ENCODE measurements at regions not wholly inside any gene's neighbourhood (a gene's known extent, or its start where the extent isn't known, plus 50 kb on each side); places are given as distances from the start of the nearest gene placed in this dataset.

DNA sequence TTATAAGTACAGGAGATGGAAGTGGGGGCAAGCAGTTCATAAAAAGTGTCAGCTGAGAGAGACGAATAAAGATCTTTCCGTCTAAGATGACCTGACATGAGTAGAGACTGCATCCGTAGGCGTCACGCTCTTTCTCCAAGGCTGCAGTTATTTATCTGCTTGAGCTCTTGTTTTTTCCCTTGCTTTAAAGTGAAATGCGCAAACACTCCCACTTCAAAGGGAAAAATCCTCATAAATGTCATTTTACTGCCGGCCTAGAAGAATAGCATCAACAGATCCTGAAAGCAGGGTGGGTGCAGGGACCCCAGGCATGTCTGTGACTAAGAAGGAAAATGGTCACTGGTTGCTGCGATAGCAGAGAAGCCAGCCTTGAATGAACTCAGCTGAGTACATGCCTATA, 647.4 kb downstream of the MED13L start:
- no peak for DNase-seq

DNA sequence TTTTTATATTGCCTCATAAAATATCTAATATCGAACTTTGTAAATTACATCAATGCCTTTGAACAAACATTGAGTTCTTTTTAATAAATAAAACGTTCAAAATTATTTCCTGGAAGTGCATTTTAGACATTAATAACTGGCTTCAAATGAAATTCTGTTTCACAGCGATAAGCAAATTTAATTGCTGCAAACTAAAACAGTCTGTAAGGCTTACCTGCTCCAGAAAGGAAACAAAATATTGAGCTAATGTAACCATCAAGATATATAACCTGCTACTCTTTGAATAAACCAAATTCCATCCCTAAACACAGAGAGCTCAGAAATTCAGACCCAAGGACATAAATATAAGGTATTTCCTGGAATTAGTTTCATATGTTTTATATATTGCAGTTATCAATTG, 651.3 kb downstream of the MED13L start:
- no peak for DNase-seq

DNA sequence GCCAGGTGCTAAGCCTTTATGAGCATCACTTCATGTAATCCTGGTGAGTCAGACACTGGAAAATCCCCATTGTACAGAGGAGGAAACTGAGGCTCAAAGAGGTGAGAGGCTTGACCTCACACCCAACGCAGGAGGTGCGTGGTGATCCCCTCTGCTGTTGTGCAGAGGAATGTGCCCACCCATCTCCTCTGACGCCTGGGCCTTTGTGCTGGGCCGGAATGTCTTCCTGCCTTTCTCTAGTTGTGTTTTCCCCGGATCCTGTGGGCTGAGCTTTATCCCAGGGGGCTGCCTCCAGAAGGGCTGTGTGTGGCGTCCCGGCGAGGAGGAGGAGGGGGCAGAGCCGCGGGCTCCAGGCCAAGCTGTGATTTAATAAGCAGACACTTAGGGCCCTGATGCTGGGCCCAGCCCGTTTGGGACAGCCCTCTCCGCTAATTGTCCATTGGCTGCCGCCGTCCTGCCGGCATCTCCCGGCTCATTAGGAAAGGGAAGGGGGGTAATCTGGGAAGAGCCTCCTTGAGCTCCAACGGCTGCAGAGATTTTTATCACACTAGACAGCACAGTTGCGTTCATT, 653.6 kb downstream of the MED13L start:
- no peak for DNase-seq

DNA sequence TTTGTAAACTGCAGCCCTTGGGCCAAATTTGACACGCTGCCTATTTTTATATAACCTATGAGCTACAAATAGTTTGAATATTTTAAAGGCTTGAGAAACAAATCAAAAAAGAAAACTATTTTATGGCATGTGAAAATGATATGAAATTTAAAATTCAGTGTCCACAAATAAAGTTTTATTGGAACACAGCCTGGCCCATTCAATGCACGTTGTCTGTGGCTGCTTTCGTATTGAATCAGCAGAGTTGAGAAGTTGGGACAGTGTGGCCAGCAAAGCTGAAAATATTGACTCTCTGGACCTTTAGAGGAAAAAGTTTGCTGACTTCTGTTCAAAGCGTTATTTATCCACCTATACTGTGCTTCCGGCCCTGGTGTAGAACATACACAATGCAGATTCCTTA, 654.2 kb downstream of the MED13L start:
- DNase-seq: no peak

DNA sequence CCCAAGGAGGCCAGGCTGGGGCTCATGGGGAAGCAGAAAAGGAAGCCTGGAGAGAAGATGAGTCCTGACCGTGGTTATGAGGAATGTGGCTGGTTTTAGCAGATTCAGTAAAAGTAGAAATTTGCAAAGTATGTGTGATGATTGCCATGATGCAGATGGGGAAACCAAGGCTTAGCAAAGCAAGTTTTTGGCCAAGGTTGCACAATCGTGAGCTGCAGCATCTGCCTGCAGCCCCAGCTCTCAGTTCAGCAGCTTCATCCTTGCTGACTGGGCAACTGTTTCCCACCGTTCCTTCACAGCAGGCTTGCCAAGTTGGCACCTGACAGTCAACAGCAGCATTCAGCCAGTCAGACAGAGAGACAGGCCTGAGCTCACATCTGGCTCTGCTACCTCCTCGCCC, 656.7 kb downstream of the MED13L start:
- DNase-seq: no peak

DNA sequence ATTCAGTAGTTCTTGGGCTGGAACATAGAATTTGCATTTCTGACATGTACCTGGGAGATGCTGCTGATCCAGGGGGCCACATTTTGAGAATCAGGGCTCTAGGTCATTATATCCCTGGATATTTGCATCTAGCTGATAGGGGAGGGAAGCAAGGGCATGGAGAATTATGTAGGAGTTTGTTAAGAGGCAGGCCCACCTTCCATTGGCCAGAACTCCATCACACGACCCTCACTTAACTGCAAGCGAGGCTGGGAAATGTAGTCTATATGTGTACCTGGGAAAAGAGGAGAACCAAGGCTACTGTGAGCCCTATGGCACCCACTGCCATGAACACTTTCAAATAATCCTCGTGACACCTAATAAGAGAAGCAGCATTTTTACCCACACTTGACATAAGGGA, 657.6 kb downstream of the MED13L start:
- DNase-seq: no peak

DNA sequence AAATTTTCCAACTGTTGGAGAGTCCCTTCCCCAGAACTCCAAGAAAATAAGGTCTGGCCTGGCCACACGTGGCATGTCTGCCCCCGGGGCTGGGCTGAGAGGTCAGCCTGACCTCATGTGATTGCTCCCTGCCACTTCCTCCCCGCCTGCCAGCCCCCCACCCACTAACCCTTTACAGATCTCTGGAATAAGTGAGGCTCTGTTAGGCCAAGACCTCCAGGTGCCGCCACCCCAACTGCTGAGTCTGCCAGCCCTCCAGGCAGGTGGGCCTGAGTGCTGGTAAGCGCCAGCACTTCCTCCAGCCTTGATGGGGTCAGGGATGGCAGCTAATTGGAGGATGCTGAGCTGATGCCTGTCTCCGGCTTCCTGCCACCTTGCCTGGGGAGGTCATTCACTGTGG, 658.4 kb downstream of the MED13L start:
- DNase-seq: no peak

DNA sequence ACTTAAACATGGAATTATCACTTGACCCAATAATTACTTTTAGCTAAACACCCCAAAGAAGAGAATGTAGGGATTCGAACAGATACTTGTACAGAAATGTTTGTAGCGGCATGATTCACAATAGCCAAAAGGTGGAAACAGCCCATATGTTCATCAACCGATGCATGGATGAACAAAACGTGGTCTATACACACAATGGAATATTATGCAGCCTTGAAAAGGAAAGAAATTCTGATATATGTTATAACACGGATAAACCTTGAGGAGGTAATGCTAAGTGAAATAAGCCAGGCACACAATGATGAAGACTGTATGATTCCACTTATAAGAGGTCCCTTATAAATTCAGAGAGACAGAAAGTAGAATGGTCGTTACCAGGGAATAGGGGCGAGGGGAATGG, 659.4 kb downstream of the MED13L start:
- DNase-seq: no peak

DNA sequence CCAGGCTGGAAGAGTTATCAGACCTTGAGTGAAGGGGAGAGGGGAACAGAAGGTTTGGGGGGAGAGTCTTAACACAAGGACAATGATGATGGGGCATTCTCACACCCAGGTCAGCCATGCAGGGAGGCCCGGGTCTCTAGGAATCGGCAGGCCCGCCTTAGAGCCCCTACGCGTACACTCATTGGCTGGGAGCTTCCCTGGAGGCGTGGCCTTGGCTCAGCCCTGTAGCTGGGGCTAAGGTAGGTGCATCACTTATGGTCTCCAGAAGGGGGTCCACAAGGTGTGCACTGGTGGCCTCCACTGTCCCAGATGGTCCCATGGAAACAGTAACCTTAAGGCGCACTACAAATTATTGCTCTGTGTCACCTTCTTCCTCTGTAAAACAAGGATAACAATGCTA, 660.1 kb downstream of the MED13L start:
- no peak for DNase-seq

DNA sequence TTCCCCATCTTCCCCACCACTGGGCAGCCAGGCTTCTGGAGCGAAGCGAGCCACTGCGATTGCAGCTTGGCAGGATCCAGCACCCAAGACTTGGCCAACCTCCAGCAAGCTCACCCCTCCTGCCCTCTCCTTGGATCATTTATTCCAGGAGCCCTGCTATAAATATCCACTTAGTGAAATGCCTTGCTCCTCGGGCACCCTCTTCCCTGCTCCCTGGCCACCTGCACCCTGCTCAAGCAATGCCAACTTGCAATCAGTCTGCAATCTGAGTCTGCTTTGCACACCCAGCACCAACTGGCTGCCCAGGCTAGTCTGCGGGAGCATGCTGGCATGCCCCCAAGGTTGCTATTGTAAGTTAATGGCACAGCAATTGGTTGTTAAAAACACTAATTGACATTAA, 666.0 kb downstream of the MED13L start:
- no peak for DNase-seq

DNA sequence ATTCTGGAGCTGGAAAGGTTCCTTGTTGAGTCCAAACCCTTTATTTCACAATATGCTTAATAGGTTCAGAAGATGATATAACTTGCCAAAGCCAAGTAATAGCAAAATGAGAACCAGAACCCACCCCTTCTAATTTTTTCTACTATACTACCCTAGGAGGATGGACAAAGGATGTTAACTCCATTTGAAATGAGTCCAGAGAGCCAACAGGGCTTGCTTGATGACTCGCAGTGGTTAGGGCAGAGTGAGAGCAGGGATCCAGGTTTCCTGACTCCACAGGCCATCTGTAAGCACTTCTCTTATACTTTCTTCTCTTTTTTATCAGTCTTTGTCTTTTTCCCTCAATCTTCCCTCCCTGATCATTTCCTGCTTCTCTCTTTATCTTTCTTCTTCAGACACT, 668.1 kb downstream of the MED13L start:
- DNase-seq: no peak

DNA sequence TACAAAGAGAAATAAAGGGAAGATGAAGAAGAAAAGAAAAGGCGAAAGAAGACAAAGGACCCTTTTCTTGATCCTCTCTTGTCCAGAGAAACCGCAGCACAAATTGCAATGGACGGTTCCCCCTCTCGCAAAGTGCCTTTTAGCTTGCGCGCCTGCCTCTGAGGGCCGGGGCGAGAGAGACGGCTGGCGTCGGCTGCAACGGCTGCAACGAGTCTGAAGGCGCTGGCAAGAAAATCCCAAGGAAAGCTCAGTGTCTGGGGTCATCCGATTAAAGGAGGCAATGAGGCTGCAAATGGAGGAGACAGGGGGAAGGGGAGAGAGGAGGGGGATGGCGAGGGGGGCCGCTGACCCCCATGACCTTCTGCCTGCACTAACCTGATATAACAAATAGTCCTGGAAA, 671.5 kb downstream of the MED13L start:
- no peak for DNase-seq

DNA sequence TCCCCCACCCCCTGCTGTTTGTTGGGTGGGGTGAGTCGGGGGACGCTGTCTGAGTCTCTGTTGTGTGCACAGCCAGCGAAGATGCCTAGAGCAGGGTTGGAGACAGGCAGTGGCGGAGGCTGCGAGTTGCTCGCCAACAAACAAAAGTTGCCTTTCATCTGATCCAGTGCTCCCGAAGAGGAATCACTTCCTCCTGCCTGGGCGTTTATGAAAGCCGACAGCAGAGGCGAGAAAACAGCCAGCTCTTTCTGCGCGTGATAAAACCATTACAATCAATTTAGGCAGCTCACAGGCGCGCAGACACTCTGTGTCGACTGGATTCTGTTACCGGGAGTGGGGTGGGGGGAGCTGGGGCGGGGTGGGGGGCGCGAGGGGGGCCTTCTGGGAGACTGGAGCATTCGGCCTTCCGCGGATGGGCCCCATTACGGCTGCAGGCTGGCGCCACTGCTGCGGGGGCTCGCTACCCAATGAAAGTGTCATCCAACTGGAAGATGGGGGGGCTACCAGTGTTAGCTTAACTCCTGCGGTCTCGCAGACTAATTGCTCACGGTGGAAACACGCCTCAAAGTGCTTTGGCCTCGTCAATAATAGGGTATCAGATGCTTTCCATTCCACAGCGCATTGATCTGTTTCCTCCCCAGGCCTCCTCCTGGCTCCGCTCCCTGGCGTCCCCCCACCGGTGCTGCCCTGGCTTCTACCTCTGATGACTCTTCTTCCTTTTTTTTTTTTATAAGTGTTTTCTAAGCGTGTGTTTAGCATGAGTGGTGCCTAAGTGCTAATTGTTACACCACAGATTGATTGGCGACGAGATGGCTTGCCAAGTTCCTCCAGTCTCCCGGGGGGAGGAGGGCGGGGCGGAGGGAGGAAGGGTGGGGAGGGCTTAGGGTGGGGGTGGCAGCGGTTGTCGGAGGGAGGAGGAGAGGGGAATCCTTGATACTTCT, 678.4 kb downstream of the MED13L start:
- no peak for DNase-seq

DNA sequence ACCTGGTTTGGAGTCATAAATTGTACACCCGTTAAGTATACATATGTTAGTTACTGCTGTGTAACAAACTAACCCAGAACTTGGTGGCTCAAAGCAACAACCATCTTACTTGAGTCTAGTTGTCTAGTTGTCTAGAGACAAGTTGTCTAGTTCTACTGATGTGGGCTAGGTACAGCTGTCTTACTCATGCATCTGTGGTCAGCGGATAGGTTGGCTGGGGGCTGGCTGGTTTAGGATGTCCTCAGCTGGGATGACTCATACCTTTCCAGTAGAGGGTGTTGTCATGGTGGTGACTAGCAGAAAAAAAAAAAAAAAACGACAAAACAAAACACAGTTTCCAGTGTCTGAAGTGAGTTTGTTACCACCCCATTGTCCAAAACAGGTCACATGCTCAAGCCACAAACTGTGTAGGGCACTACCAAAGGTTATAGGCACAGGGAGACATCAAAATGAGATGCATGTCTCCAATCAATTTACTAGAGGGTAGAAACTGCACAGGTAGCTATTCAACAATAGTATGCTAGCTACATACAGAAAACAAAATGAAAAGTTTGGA, 680.3 kb downstream of the MED13L start:
- no peak for DNase-seq

DNA sequence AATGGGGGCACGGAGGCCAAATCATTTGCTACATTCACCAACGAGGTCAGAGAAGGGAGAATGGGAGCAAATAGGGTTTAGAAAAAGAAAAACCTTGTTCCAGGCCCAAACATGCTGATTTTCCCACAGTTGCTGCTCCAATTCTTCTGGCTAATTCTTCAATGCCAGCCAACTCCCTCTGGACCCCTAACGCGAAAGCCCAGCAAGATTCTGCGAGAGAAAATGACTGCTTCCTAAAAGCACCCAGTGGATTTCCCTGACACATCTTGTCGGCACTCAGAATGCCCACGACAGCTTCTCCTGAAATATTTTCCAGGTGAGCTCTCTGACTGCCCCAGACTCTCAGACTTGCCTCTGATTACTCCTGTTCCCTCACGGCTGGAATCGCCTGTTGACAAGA, 689.4 kb downstream of the MED13L start:
- DNase-seq: no peak

DNA sequence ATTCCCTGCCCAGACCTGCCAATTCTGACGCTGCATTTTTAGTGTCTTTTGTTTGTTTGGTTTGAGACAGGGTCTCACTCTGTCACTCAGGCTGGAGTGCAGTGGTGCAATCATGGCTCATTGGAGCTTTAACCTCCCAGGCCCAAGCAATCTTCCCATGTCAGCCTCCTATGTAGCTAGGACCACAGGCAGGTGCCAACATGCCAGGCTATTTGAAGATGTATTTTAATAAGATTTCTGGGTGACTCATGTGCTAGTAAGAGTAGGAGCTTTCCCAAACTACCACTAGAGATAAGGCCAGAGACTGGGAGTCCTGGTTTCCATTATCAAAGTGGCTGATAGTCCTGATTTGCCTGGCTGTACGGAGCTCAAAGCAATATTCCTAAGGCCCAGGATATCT, 693.3 kb downstream of the MED13L start:
- DNase-seq: no peak

DNA sequence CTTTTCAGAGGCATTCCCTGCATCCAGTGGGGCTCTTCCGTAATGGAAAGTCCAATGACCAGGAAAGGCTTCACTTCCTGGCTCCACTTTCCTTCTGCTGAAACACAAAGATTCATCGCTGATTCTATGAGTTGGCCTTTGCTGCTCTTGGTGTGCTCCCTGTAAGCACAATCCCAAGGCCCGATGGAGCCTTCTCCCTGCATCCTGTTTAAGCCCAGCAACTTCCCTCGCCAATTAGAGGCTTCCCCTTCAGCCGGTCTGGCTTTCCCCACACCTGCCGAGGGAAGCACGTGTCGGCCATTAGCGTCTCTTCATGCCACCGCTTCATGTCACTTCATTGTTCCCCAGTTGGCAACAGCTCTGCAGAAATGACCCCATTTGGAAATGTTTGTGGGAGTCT, 693.9 kb downstream of the MED13L start:
- DNase-seq: no peak

DNA sequence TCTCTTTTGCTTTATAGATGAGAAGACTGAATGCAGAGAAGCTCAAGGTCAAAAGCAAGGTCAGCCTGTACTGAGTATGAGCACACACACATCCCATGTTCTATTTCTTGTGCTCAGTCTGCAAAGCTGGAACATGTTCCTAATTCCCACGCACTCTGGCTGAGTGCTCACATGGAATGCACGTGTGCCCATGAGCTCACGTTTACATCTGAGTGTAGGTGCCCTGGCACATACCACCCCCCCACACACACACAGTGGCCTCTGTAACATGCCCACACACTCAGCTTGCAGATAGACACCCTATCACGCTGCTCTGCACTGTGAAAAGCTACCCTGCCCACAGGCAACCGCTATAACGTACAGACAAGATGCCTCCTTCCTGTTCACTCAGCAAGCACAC, 700.1 kb downstream of the MED13L start:
- DNase-seq: no peak

DNA sequence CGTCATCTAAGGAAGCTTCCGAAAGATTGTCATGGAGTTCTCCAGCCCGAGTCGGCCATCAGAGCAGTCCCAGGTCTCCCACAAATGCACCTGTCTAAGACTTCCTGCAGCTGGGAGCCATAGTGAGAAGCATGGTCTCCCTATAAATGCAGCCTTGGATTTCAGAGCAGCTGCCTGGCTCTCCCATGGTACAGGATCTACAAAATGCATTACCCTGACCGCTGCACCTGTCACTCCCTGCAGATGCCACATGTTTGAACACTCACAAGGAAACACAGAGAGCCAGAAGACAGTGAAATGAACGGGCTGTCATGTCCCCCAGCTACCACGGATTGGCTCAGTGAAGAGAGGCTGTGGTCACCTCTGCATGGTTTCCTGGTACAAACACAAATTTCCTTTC, 702.7 kb downstream of the MED13L start:
- no peak for DNase-seq

DNA sequence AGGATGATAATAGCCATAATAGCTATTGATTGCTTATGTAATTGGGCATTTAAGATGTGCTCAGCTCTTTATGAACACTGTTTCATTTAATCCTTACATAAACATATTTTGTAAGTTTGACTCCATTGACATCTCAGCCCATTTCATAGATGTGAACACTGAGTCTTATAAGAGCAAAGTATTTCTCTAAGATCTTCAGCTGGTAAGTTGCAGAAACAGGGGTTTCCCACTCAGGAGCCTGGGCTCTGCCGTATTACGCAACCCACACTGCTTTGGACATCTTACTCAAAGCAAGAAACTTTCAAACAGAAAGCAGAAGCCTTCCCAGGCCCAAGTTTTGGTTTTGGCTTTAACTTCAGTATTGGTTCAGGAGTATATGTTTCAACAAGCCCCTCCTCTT, 705.1 kb downstream of the MED13L start:
- DNase-seq: no peak

DNA sequence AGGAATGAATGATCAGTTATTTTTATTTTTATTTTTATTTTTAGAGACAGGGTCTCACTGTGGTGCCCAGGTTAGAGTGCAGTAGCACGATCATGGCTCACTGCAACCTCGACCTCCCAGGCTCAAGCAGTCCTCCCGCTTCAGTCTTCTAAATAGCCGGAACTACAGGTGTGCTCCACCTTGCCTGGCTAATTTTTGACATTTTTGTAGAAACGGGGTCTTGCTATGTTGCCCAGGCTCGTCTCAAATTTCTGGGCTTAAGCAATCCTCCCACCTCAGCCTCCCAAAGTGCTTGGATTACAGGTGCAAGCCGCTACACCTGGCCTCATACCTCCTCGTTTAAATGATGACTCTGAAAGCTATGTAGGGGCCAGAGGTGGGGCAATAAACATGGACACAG, 706.0 kb downstream of the MED13L start:
- no peak for DNase-seq

DNA sequence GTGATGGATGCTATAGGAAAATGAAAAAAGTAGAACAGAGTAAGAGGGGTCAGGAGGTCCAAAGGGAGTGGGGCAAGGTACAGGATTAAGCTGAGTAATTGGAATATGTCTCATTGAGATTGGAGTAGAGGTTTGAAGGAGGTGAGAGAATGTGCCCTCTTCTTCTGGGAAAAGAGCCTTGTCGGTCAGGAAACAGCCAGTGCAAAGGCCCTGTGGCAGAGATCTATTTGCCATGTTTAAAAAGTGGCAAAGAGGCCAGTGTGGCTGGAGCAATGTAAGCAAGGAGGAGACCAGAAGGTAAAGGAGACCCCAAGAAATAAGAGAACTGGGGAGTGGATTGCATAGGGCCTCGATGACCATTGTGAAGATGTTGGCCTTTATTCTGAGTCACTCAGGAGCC, 706.5 kb downstream of the MED13L start:
- no peak for DNase-seq

DNA sequence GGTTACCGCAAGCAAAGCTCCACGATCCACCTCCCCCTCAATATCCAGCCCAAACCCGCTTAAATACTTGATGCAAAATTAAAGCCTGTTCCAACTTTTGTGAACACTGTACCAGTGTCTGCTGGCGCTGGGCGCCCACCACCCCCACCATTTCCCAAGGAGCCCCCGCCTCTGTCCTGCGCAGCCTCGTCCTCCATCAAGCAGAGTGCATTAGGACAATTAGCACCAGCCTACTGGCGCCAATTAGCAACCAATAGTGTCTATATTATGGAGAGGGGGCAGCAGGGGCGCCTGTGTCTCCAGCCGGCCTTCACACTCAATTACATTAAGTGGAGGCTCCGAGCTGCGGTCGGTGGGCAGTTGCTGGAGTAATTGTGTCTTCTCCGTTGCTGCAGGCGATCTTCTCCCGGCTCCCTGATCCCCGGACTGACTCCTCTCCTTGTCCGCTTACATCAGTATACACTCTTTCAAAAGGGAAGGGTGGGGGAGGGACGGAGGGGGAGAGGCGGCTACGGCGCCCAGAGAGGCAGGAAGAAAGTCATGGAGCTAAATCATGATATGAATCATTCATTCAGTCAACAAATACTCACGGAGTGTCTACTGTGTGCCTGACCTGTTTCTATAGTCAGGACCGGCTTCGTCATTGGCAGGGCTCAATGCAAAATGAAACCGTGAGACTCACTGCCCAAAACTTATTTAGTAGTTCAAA, 707.3 kb downstream of the MED13L start:
- DNase-seq: no peak

Measured in NCI-H446 treated with DMSO at 0.1 percent for 48 hours (cell line).